Spinal cord (tissue), 9 donors: ENCODE measurements at regions not wholly inside any gene's neighbourhood (a gene's known extent, or its start where the extent isn't known, plus 50 kb on each side); places are given as distances from the start of the nearest gene placed in this dataset.

Experiments
- DNase-seq, 6 donors: peaks; one replicate each; pipeline versions ENCODE4 v3.0.0 to v3.0.0-alpha.2; 2013 to 2015; ENCODE audit warnings: low spot score in 6 of 6, low read depth in 4 of 6
- H3K27ac ChIP-seq: one replicate; pipeline ENCODE4 v1.5.1; 2013; ENCODE audit warnings: low read depth, low read length, control low read depth
- H3K27me3 ChIP-seq: one replicate; pipeline ENCODE4 v1.6.1; 2013; ENCODE audit warnings: low read length; ENCODE audit not compliant: control insufficient read depth, insufficient read depth
- H3K36me3 ChIP-seq: one replicate; pipeline ENCODE4 v1.6.1; 2013; ENCODE audit warnings: low read length; ENCODE audit not compliant: control insufficient read depth, insufficient read depth
- H3K4me1 ChIP-seq: one replicate; pipeline ENCODE4 v1.6.1; 2013; ENCODE audit warnings: low read length; ENCODE audit not compliant: control insufficient read depth, insufficient read depth
- H3K4me3 ChIP-seq: one replicate; pipeline ENCODE4 v1.5.1; 2013; ENCODE audit warnings: low read depth, low read length, control low read depth
- H3K9me3 ChIP-seq: one replicate; pipeline ENCODE4 v1.6.1; 2013; ENCODE audit warnings: low read length; ENCODE audit not compliant: control insufficient read depth, insufficient read depth
- WGBS: methylation state at CpG from one replicate; pipeline ENCODE4 v1.1.5; 2013; ENCODE audit warnings: missing lambda C conversion rate; ENCODE audit not compliant: insufficient coverage; 5-methylcytosine and 5-hydroxymethylcytosine counted together
- donor health status: healthy.

- 58% methylated on average over 3 of the region's 3 CpGs for WGBS
- Histone ChIP-seq H3K27me3 (no peaks in the 10 kb centered on the region), H3K36me3 (no peaks in the 10 kb centered on the region), H3K27ac (no peak overlapping the region), H3K4me1 (peaks cover 11% of the 10 kb centered on the region), H3K4me3 (no peak overlapping the region), H3K9me3 (no peaks in the 10 kb centered on the region)
- peak in 1 of 6 donors; percentile 30 for DNase-seq
These were observed 55.2 kb upstream of the RNF24 start for GRCh38 chr20:4070323-4071177.

- Histone ChIP-seq H3K36me3 (no peaks in the 10 kb centered on the region), H3K4me1 (peaks cover 9% of the 10 kb centered on the region), H3K4me3 (no peak overlapping the region), H3K27ac (no peak overlapping the region), H3K9me3 (no peaks in the 10 kb centered on the region), H3K27me3 (no peaks in the 10 kb centered on the region)
- WGBS, result 86% methylated on average over 1 of the region's 2 CpGs
- DNase-seq, result no peak
These were observed 54.4 kb upstream of the RNF24 start for GRCh38 chr20:4069751-4070150.

- Histone ChIP-seq H3K36me3 (no peaks in the 10 kb centered on the region), H3K4me3 (no peak overlapping the region), H3K4me1 (peaks cover 18% of the 10 kb centered on the region), H3K9me3 (no peaks in the 10 kb centered on the region), H3K27ac (no peak overlapping the region), H3K27me3 (no peaks in the 10 kb centered on the region)
- 64% methylated on average over 4 of the region's 4 CpGs for WGBS
- DNase-seq, result no peak
These were observed 53.4 kb upstream of the RNF24 start for GRCh38 chr20:4068708-4069107.

GRCh38 chr20:4067600-4068261, 52.4 kb upstream of the RNF24 start:
- WGBS, result 87% methylated on average over 7 of the region's 8 CpGs
- Histone ChIP-seq H3K4me3 (no peak overlapping the region), H3K27ac (no peak overlapping the region), H3K4me1 (peaks cover 21% of the 10 kb centered on the region), H3K36me3 (no peaks in the 10 kb centered on the region), H3K27me3 (no peaks in the 10 kb centered on the region), H3K9me3 (no peaks in the 10 kb centered on the region)
- DNase-seq, result no peak

GRCh38 chr20:4066551-4066950, 51.2 kb upstream of the RNF24 start:
- WGBS, result 91% methylated on average over 4 of the region's 5 CpGs
- Histone ChIP-seq H3K9me3 (no peaks in the 10 kb centered on the region), H3K27me3 (no peaks in the 10 kb centered on the region), H3K27ac (peak overlapping the region; percentile 10), H3K4me1 (peaks cover 17% of the 10 kb centered on the region), H3K4me3 (no peak overlapping the region), H3K36me3 (no peaks in the 10 kb centered on the region)
- DNase-seq, result no peak

- H3K27ac ChIP-seq, result peak overlapping the region; percentile 22
- H3K4me1 ChIP-seq, result peaks cover 18% of the 10 kb centered on the region
- no peaks in the 10 kb centered on the region for H3K9me3 ChIP-seq
- H3K36me3 ChIP-seq, result no peaks in the 10 kb centered on the region
- no peaks in the 10 kb centered on the region for H3K27me3 ChIP-seq
- no peak for DNase-seq
- WGBS, result 67% methylated on average over 1 of the region's 2 CpGs
- H3K4me3 ChIP-seq, result no peak overlapping the region
These were observed 50.1 kb upstream of the RNF24 start for GRCh38 chr20:4065391-4065844.
